ENCODE measurements at regions not wholly inside any gene's neighbourhood (a gene's known extent, or its start where the extent isn't known, plus 50 kb on each side); places are given as distances from the start of the nearest gene placed in this dataset.
"Not testable (repeated sequence)": the region's sequence is repeated elsewhere in the genome, so short reads cannot be mapped to it uniquely, and the experiment has no call there.

GRCh38 chr2:87476936-87477335 is 271.0 kb upstream of the PLGLB2 start:
- H3K27me3 ChIP-seq (ENCODE audit: insufficient read depth, low read length); H3K9me3 ChIP-seq (ENCODE audit: control insufficient read depth in 1 of 2, low read length in 2 of 2); CTCF ChIA-PET (ENCODE audit: partially characterized antibody); H3K9me3 Mint-ChIP-seq; H3K4me3 ChIP-seq (ENCODE audit: low read length in 2 of 2); intact Hi-C loops (cut with micrococcal nuclease); H3K27me3 Mint-ChIP-seq; POLR2A ChIA-PET (ENCODE audit: partially characterized antibody); H3K36me3 Mint-ChIP-seq; H3K36me3 ChIP-seq (ENCODE audit: insufficient read depth, low read length); H3K4me1 ChIP-seq (ENCODE audit: insufficient read depth, low read length): not testable (repeated sequence)
- peak overlapping the region; percentile 48 for H3K27ac ChIP-seq (ENCODE audit: low read depth, low read length)
- peak overlapping the region in 7 of 8 donors; percentile 20 to 78 (median 55) for H3K4me3 Mint-ChIP-seq
- peak overlapping the region; percentile 36 to 98 (median 93) for H3K27ac Mint-ChIP-seq
- peaks cover 11 to 21% (median 16%) of the 10 kb centered on the region in 4 donors for H3K4me1 Mint-ChIP-seq
- DNase-seq: peak in 3 of 5 donors; percentile 38 to 77 (median 42)

GRCh38 chr2:87477669-87478428 is 270.0 kb upstream of the PLGLB2 start:
- H3K9me3 Mint-ChIP-seq; H3K27me3 Mint-ChIP-seq; H3K4me1 ChIP-seq (ENCODE audit: insufficient read depth, low read length); H3K9me3 ChIP-seq (ENCODE audit: control insufficient read depth in 1 of 2, low read length in 2 of 2); H3K4me3 ChIP-seq (ENCODE audit: low read length in 2 of 2); intact Hi-C loops (cut with micrococcal nuclease); H3K36me3 ChIP-seq (ENCODE audit: insufficient read depth, low read length); H3K4me3 Mint-ChIP-seq; H3K27me3 ChIP-seq (ENCODE audit: insufficient read depth, low read length); H3K36me3 Mint-ChIP-seq; DNase-seq; CTCF ChIA-PET (ENCODE audit: partially characterized antibody); POLR2A ChIA-PET (ENCODE audit: partially characterized antibody): not testable (repeated sequence)
- Mint-ChIP-seq H3K27ac (peak overlapping the region in 2 of 7 donors; percentile 4 to 24), H3K4me1 (peaks cover 15 to 28% (median 20%) of the 10 kb centered on the region in 4 donors)
- peak overlapping the region; percentile 48 for H3K27ac ChIP-seq (ENCODE audit: low read depth, low read length)

DNA sequence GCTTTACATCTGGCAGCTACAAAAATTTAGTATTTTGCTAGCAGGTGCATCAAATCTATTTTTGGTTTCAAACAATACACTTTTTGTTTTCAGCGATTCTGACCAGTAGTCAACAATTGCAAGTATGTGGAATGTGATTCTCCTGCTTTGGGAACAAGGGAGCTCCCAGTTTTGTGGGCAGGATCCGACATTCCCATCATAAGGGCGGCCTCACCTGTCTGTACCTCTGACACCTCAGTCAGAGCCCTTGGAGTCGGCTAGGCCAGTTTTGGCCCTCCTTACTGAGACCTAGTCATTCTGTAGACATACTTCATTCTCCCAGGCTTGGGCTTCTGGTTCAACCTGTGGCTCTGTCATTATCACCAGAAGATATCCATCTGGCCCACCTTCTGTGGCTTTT is 269.0 kb upstream of the PLGLB2 start:
- not testable (repeated sequence) for H3K4me3 Mint-ChIP-seq

DNA sequence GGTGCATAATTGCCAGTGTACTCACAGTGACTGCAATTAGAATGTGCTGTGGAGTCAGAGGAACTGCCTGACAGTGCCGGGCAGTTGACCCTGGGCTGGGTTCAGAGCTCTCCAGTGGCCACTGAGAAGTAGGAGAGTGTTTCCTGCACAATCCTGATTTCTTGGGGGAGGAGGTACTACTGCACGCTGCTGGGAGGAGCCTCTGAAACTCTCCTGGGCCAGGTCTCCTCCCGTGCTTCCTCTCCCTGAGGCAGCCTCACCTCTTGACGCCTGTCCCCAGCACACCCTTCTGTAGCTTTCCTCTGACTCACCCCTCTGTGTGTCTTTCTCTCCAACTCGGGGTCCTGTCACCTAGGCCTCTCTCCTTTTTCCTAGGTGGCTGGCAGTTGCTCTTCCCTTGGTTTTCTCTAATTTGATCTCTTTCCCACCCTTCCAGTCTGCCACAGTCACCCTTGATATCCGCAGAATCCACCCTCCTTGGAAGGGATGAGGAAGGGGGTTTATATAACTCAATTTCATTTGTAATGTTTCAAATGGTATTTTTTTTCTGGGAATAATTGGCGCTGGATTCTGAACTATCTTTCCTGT is 264.7 kb upstream of the PLGLB2 start:
- H3K9me3 ChIP-seq (ENCODE audit: control insufficient read depth in 1 of 2, low read length in 2 of 2); intact Hi-C loops (cut with micrococcal nuclease); POLR2A ChIA-PET (ENCODE audit: partially characterized antibody); H3K9me3 Mint-ChIP-seq; H3K27me3 ChIP-seq (ENCODE audit: insufficient read depth, low read length); H3K36me3 Mint-ChIP-seq; CTCF ChIA-PET (ENCODE audit: partially characterized antibody); H3K36me3 ChIP-seq (ENCODE audit: insufficient read depth, low read length); H3K27me3 Mint-ChIP-seq; H3K4me3 ChIP-seq (ENCODE audit: low read length in 2 of 2): not testable (repeated sequence)
- DNase-seq: peak in 2 of 5 donors; percentile 24 to 59
- H3K27ac ChIP-seq (ENCODE audit: low read depth, low read length): peak overlapping the region; percentile 21
- Mint-ChIP-seq H3K4me1 (peaks cover 11 to 42% (median 23%) of the 10 kb centered on the region in 4 donors), H3K4me3 (peak overlapping the region; percentile 55 to 76 (median 60)), H3K27ac (peak overlapping the region in 6 of 7 donors; percentile 29 to 86 (median 70))
- peaks cover 26% of the 10 kb centered on the region for H3K4me1 ChIP-seq (ENCODE audit: insufficient read depth, low read length)

More for the DNA sequence above, 269.0 kb upstream of the PLGLB2 start:
- H3K36me3 Mint-ChIP-seq; H3K27me3 ChIP-seq (ENCODE audit: insufficient read depth, low read length); H3K9me3 Mint-ChIP-seq; intact Hi-C loops (cut with micrococcal nuclease); H3K9me3 ChIP-seq (ENCODE audit: control insufficient read depth in 1 of 2, low read length in 2 of 2); POLR2A ChIA-PET (ENCODE audit: partially characterized antibody); H3K36me3 ChIP-seq (ENCODE audit: insufficient read depth, low read length); H3K4me3 ChIP-seq (ENCODE audit: low read length in 2 of 2); DNase-seq; H3K27ac ChIP-seq (ENCODE audit: low read depth, low read length); H3K27me3 Mint-ChIP-seq; CTCF ChIA-PET (ENCODE audit: partially characterized antibody): not testable (repeated sequence)
- peaks cover 16% of the 10 kb centered on the region for H3K4me1 ChIP-seq (ENCODE audit: insufficient read depth, low read length)
- Mint-ChIP-seq H3K27ac (peak overlapping the region in 3 of 7 donors; percentile 8 to 42 (median 19)), H3K4me1 (peaks cover 17 to 35% (median 24%) of the 10 kb centered on the region in 4 donors)

DNA sequence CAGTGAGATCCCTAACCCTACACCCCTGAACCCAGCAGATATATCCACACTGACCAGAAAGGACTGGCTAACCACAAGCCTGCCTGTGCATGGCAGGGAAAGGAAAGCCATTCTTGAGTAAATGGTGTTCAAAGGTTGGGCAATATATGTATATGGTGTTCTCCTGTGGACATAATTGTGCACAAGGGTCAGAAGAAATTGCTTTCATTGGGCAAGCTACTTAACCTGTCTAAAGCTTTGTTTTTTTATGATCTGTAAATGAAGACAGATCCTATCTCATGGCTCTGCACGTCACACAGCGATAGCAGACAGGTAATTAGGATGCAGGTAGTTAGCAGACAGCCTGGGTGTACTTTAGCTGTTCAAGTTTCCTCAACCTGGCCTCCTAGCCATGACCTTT is 263.5 kb upstream of the PLGLB2 start:
- H3K36me3 Mint-ChIP-seq; DNase-seq; H3K9me3 ChIP-seq (ENCODE audit: control insufficient read depth in 1 of 2, low read length in 2 of 2); H3K27me3 ChIP-seq (ENCODE audit: insufficient read depth, low read length); CTCF ChIA-PET (ENCODE audit: partially characterized antibody); H3K4me3 ChIP-seq (ENCODE audit: low read length in 2 of 2); POLR2A ChIA-PET (ENCODE audit: partially characterized antibody); H3K27ac ChIP-seq (ENCODE audit: low read depth, low read length); H3K27me3 Mint-ChIP-seq; H3K9me3 Mint-ChIP-seq; intact Hi-C loops (cut with micrococcal nuclease); H3K36me3 ChIP-seq (ENCODE audit: insufficient read depth, low read length): not testable (repeated sequence)
- peak overlapping the region in 5 of 7 donors; percentile 27 to 86 (median 70) for H3K27ac Mint-ChIP-seq
- H3K4me3 Mint-ChIP-seq: peak overlapping the region in 2 of 8 donors; percentile 44 to 59
- peaks cover 27% of the 10 kb centered on the region for H3K4me1 ChIP-seq (ENCODE audit: insufficient read depth, low read length)
- H3K4me1 Mint-ChIP-seq: peaks cover 11 to 42% (median 24%) of the 10 kb centered on the region in 4 donors

- H3K4me3 Mint-ChIP-seq: peak overlapping the region in 6 of 8 donors; percentile 10 to 54 (median 37)
These were observed 262.4 kb upstream of the PLGLB2 start for GRCh38 chr2:87485455-87485854.

GRCh38 chr2:87485884-87486283 is 262.0 kb upstream of the PLGLB2 start:
- H3K4me3 ChIP-seq (ENCODE audit: low read length in 2 of 2); H3K36me3 ChIP-seq (ENCODE audit: insufficient read depth, low read length); intact Hi-C loops (cut with micrococcal nuclease); POLR2A ChIA-PET (ENCODE audit: partially characterized antibody); H3K36me3 Mint-ChIP-seq; H3K27me3 ChIP-seq (ENCODE audit: insufficient read depth, low read length); H3K9me3 Mint-ChIP-seq; H3K9me3 ChIP-seq (ENCODE audit: control insufficient read depth in 1 of 2, low read length in 2 of 2); H3K27me3 Mint-ChIP-seq; CTCF ChIA-PET (ENCODE audit: partially characterized antibody): not testable (repeated sequence)
- Mint-ChIP-seq H3K27ac (peak overlapping the region in 6 of 7 donors; percentile 54 to 95 (median 80)), H3K4me1 (peaks cover 11 to 37% (median 21%) of the 10 kb centered on the region in 4 donors), H3K4me3 (peak overlapping the region in 4 of 8 donors; percentile 31 to 82 (median 46))
- peaks cover 27% of the 10 kb centered on the region for H3K4me1 ChIP-seq (ENCODE audit: insufficient read depth, low read length)
- DNase-seq: peak; percentile 50 to 71 (median 60)
- H3K27ac ChIP-seq (ENCODE audit: low read depth, low read length): peak overlapping the region; percentile 58

More at GRCh38 chr2:87485455-87485854, 262.4 kb upstream of the PLGLB2 start:
- POLR2A ChIA-PET (ENCODE audit: partially characterized antibody); intact Hi-C loops (cut with micrococcal nuclease); CTCF ChIA-PET (ENCODE audit: partially characterized antibody); H3K4me3 ChIP-seq (ENCODE audit: low read length in 2 of 2); DNase-seq; H3K27me3 Mint-ChIP-seq; H3K36me3 ChIP-seq (ENCODE audit: insufficient read depth, low read length); H3K9me3 ChIP-seq (ENCODE audit: control insufficient read depth in 1 of 2, low read length in 2 of 2); H3K36me3 Mint-ChIP-seq; H3K9me3 Mint-ChIP-seq; H3K27me3 ChIP-seq (ENCODE audit: insufficient read depth, low read length): not testable (repeated sequence)
- Histone ChIP-seq H3K27ac (ENCODE audit: low read depth, low read length) (peak overlapping the region; percentile 26), H3K4me1 (ENCODE audit: insufficient read depth, low read length) (peaks cover 27% of the 10 kb centered on the region)
- H3K27ac Mint-ChIP-seq: peak overlapping the region; percentile 46 to 91 (median 86)
- peaks cover 11 to 37% (median 21%) of the 10 kb centered on the region in 4 donors for H3K4me1 Mint-ChIP-seq
